ENCODE measurements at regions not wholly inside any gene's neighbourhood (a gene's known extent, or its start where the extent isn't known, plus 50 kb on each side); places are given as distances from the start of the nearest gene placed in this dataset.

DNA sequence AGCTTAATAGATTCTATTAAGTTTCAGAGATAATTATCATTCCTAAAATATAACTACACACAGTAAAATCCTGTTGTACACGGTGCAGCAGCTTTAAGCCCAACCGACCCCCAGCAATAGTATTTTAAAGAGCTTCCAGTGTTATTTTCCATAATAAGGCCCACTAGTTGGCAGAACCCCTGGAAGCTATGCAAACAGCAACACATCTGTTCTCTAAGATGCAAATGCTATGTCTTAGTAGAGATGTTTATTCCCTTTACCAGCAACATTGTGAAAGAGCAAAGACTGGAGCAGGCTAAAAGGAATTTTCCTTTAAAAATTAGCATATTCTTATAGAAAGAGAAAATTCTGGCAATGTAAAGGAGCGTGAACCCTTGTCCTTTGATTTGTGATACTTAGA is 819.7 kb upstream of the ALCAM start:
- Histone ChIP-seq H3K4me3 (replicated peaks; ENCODE audit: insufficient read depth, low read length) (no peak overlapping the region), H3K27me3 (ENCODE audit: insufficient read depth, poor library complexity, severe bottlenecking) (no peaks in the 10 kb centered on the region), H3K27ac (replicated peaks) (no peak overlapping the region)
- TF ChIP-seq, protein P1, sequence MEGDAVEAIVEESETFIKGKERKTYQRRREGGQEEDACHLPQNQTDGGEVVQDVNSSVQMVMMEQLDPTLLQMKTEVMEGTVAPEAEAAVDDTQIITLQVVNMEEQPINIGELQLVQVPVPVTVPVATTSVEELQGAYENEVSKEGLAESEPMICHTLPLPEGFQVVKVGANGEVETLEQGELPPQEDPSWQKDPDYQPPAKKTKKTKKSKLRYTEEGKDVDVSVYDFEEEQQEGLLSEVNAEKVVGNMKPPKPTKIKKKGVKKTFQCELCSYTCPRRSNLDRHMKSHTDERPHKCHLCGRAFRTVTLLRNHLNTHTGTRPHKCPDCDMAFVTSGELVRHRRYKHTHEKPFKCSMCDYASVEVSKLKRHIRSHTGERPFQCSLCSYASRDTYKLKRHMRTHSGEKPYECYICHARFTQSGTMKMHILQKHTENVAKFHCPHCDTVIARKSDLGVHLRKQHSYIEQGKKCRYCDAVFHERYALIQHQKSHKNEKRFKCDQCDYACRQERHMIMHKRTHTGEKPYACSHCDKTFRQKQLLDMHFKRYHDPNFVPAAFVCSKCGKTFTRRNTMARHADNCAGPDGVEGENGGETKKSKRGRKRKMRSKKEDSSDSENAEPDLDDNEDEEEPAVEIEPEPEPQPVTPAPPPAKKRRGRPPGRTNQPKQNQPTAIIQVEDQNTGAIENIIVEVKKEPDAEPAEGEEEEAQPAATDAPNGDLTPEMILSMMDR (IDR thresholded peaks at IDR 0.05; ENCODE audit: insufficient read depth, low read length) = no peak
- TF ChIP-seq, protein P2, sequence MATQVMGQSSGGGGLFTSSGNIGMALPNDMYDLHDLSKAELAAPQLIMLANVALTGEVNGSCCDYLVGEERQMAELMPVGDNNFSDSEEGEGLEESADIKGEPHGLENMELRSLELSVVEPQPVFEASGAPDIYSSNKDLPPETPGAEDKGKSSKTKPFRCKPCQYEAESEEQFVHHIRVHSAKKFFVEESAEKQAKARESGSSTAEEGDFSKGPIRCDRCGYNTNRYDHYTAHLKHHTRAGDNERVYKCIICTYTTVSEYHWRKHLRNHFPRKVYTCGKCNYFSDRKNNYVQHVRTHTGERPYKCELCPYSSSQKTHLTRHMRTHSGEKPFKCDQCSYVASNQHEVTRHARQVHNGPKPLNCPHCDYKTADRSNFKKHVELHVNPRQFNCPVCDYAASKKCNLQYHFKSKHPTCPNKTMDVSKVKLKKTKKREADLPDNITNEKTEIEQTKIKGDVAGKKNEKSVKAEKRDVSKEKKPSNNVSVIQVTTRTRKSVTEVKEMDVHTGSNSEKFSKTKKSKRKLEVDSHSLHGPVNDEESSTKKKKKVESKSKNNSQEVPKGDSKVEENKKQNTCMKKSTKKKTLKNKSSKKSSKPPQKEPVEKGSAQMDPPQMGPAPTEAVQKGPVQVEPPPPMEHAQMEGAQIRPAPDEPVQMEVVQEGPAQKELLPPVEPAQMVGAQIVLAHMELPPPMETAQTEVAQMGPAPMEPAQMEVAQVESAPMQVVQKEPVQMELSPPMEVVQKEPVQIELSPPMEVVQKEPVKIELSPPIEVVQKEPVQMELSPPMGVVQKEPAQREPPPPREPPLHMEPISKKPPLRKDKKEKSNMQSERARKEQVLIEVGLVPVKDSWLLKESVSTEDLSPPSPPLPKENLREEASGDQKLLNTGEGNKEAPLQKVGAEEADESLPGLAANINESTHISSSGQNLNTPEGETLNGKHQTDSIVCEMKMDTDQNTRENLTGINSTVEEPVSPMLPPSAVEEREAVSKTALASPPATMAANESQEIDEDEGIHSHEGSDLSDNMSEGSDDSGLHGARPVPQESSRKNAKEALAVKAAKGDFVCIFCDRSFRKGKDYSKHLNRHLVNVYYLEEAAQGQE (IDR thresholded peaks at IDR 0.05; ENCODE audit: insufficient replicate concordance, low read depth) = no peak
- TF ChIP-seq SPI1 (IDR thresholded peaks at IDR 0.05; ENCODE audit: borderline replicate concordance, low read depth) (no peak), GABPA (IDR thresholded peaks at IDR 0.05; ENCODE audit: low read depth) (no peak), POLR2AphosphoS5 (IDR thresholded peaks at IDR 0.05; ENCODE audit: low read depth) (no peak)
- DNase-seq (ENCODE audit: low read depth in 1 of 2, low spot score in 1 of 2) = no peak

DNA sequence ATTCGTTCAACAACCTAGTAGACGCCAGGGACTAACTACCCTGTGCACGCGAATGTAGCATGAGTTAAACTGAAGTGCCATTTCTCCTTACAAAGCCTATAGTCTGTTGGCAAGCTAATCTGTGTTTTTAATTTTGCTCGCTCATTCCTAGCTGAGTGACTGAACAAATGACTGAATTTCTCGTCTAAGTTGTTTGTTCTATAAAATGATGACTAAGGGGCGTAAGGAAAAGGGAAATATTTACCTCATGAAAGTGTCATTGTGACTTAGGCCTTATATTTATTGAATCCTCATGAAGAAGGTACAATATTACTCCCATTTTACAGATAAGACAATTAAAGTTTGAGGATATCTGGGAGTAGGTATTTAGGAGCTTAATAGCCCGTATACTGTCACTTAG is 818.3 kb upstream of the ALCAM start:
- TF ChIP-seq SPI1 (IDR thresholded peaks at IDR 0.05; ENCODE audit: borderline replicate concordance, low read depth) (no peak), POLR2AphosphoS5 (IDR thresholded peaks at IDR 0.05; ENCODE audit: low read depth) (no peak), GABPA (IDR thresholded peaks at IDR 0.05; ENCODE audit: low read depth) (no peak)
- TF ChIP-seq, protein P1 (IDR thresholded peaks at IDR 0.05; ENCODE audit: insufficient read depth, low read length) = no peak
- TF ChIP-seq, protein P2 (IDR thresholded peaks at IDR 0.05; ENCODE audit: insufficient replicate concordance, low read depth) = no peak
- Histone ChIP-seq H3K4me3 (replicated peaks; ENCODE audit: insufficient read depth, low read length) (no peak overlapping the region), H3K27me3 (ENCODE audit: insufficient read depth, poor library complexity, severe bottlenecking) (no peaks in the 10 kb centered on the region), H3K27ac (replicated peaks) (no peak overlapping the region)
- no peak for DNase-seq (ENCODE audit: low read depth in 1 of 2, low spot score in 1 of 2)

DNA sequence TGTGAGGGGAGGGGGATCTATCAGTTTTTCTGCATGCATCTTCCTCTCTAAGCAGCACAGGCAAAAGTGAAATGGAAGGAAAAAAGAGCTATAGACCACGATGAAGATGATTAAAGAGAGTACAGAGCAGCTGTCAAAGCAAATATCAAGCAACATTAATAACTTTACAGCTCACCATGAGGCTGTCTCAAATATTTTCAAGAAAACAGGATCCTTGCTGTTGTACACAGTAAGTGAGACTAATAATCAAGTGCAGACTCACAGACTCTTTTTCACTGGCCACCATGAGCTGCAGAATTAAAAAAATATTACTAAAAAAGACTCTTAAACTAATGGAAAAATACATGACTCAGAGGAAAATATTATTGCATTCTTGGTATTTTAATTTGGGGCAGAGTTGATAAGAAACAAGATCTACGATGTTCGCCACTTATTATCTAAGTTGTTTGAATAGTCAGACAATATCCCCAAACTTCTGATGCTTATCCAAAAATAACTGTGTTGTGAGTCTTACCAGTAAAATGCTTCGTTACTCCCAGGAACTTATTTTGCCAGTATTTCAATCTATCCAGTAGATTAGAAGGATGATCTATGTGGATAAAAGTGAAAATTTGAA is 817.5 kb upstream of the ALCAM start:
- Histone ChIP-seq H3K27me3 (ENCODE audit: insufficient read depth, poor library complexity, severe bottlenecking) (no peaks in the 10 kb centered on the region), H3K27ac (replicated peaks) (no peak overlapping the region), H3K4me3 (replicated peaks; ENCODE audit: insufficient read depth, low read length) (no peak overlapping the region)
- DNase-seq (ENCODE audit: low read depth in 1 of 2, low spot score in 1 of 2) = no peak
- TF ChIP-seq SPI1 (IDR thresholded peaks at IDR 0.05; ENCODE audit: borderline replicate concordance, low read depth) = no peak
- TF ChIP-seq, protein P1 (IDR thresholded peaks at IDR 0.05; ENCODE audit: insufficient read depth, low read length) = no peak
- no peak for TF ChIP-seq GABPA (IDR thresholded peaks at IDR 0.05; ENCODE audit: low read depth)
- TF ChIP-seq, protein P2 (IDR thresholded peaks at IDR 0.05; ENCODE audit: insufficient replicate concordance, low read depth) = no peak
- no peak for TF ChIP-seq POLR2AphosphoS5 (IDR thresholded peaks at IDR 0.05; ENCODE audit: low read depth)

Data from HL-60 (cell line).